HT-29 (cell line): ENCODE measurements at regions not wholly inside any gene's neighbourhood (a gene's known extent, or its start where the extent isn't known, plus 50 kb on each side); places are given as distances from the start of the nearest gene placed in this dataset.
"Not testable (repeated sequence)": the region's sequence is repeated elsewhere in the genome, so short reads cannot be mapped to it uniquely, and the experiment has no call there.

Experiments used
- DNase-seq: peaks from one replicate; pipeline ENCODE4 v3.0.0-alpha.2; 2015; ENCODE audit warnings: low spot score

GRCh38 chr13:80691814-80692213 is 350.9 kb upstream of the SPRY2 start:
- DNase-seq = not testable (repeated sequence)

GRCh38 chr13:80690208-80690607 is 349.3 kb upstream of the SPRY2 start:
- no peak for DNase-seq

GRCh38 chr13:80688593-80688992 is 347.7 kb upstream of the SPRY2 start:
- DNase-seq = no peak

GRCh38 chr13:80685942-80686341 is 345.0 kb upstream of the SPRY2 start:
- no peak for DNase-seq

- DNase-seq = no peak
Observed at GRCh38 chr13:80684217-80684991, 343.5 kb upstream of the SPRY2 start.

GRCh38 chr13:80680786-80681366 is 339.9 kb upstream of the SPRY2 start:
- no peak for DNase-seq

- DNase-seq = no peak
Observed at GRCh38 chr13:80679423-80679822, 338.5 kb upstream of the SPRY2 start.

GRCh38 chr13:80677227-80677626 is 336.3 kb upstream of the SPRY2 start:
- no peak for DNase-seq

GRCh38 chr13:80675442-80675841 is 334.5 kb upstream of the SPRY2 start:
- DNase-seq = not testable (repeated sequence)

GRCh38 chr13:80671773-80672172 is 330.8 kb upstream of the SPRY2 start:
- no peak for DNase-seq

- no peak for DNase-seq
Observed at GRCh38 chr13:80669112-80669511, 328.2 kb upstream of the SPRY2 start.

- DNase-seq = no peak
Observed at GRCh38 chr13:80668452-80668851, 327.5 kb upstream of the SPRY2 start.

- no peak for DNase-seq
Observed at GRCh38 chr13:80666782-80667552, 326.0 kb upstream of the SPRY2 start.

- DNase-seq = no peak
Observed at GRCh38 chr13:80665792-80666333, 324.9 kb upstream of the SPRY2 start.

GRCh38 chr13:80664950-80665349 is 324.0 kb upstream of the SPRY2 start:
- no peak for DNase-seq

- DNase-seq = no peak
Observed at GRCh38 chr13:80663788-80664187, 322.9 kb upstream of the SPRY2 start.

- no peak for DNase-seq
Observed at GRCh38 chr13:80658705-80659104, 317.8 kb upstream of the SPRY2 start.

GRCh38 chr13:80656512-80656904 is 315.6 kb upstream of the SPRY2 start:
- DNase-seq = no peak

- no peak for DNase-seq
Observed at GRCh38 chr13:80655778-80656511, 315.0 kb upstream of the SPRY2 start.

- no peak for DNase-seq
Observed at GRCh38 chr13:80654638-80655249, 313.8 kb upstream of the SPRY2 start.

GRCh38 chr13:80649274-80649673 is 308.3 kb upstream of the SPRY2 start:
- DNase-seq = no peak
